AG09309 (cell line): ENCODE measurements at regions not wholly inside any gene's neighbourhood (a gene's known extent, or its start where the extent isn't known, plus 50 kb on each side); places are given as distances from the start of the nearest gene placed in this dataset.
"Not testable (repeated sequence)": the region's sequence is repeated elsewhere in the genome, so short reads cannot be mapped to it uniquely, and the experiment has no call there.

ENCODE experiments used
- DNase-seq: peaks from one replicate; pipeline ENCODE4 v3.0.0-alpha.2; 2010; ENCODE audit warnings: low read depth
- H3K4me3 ChIP-seq: 2 replicates; pipeline ENCODE4 v1.5.1; 2011; ENCODE audit warnings: mild to moderate bottlenecking, low read depth, low read length, moderate library complexity; ENCODE audit not compliant: control insufficient read depth
- CTCF ChIP-seq: IDR thresholded peaks from 2 replicates; pipeline ENCODE4 v1.5.1; 2011; ENCODE audit warnings: mild to moderate bottlenecking, low read depth, low read length, inconsistent platforms; ENCODE audit not compliant: insufficient read depth, control insufficient read depth; ENCODE audit errors: missing control alignments

GRCh38 chr6:145278163-145278807, 457.0 kb downstream of the EPM2A start:
- no peak for TF ChIP-seq CTCF
- no peak overlapping the region for H3K4me3 ChIP-seq
- no peak for DNase-seq

- DNase-seq: no peak
- H3K4me3 ChIP-seq: no peak overlapping the region
- TF ChIP-seq CTCF: no peak
Measured at GRCh38 chr6:145279551-145279950, 455.8 kb downstream of the EPM2A start.

GRCh38 chr6:145279993-145280392, 455.3 kb downstream of the EPM2A start:
- H3K4me3 ChIP-seq: no peak overlapping the region
- no peak for TF ChIP-seq CTCF
- DNase-seq: no peak

- H3K4me3 ChIP-seq, DNase-seq: not testable (repeated sequence)
Measured at GRCh38 chr6:145283209-145283608, 452.1 kb downstream of the EPM2A start.

GRCh38 chr6:145283856-145284255, 451.5 kb downstream of the EPM2A start:
- no peak overlapping the region for H3K4me3 ChIP-seq
- no peak for DNase-seq
- no peak for TF ChIP-seq CTCF

GRCh38 chr6:145286916-145287315, 448.4 kb downstream of the EPM2A start:
- DNase-seq: no peak
- no peak for TF ChIP-seq CTCF
- no peak overlapping the region for H3K4me3 ChIP-seq

GRCh38 chr6:145289573-145289972, 445.7 kb downstream of the EPM2A start:
- TF ChIP-seq CTCF: no peak
- no peak overlapping the region for H3K4me3 ChIP-seq
- no peak for DNase-seq
